B cell (primary cell): ENCODE measurements at regions not wholly inside any gene's neighbourhood (a gene's known extent, or its start where the extent isn't known, plus 50 kb on each side); places are given as distances from the start of the nearest gene placed in this dataset.

Experiments used
- ATAC-seq: fragments of 200-7000 bp; cut with Tn5 transposase; one replicate; pipeline ENCODE4 v1.10.0; 2021; ENCODE audit warnings: low read depth, mild to moderate bottlenecking, moderate number of reproducible peaks, moderate library complexity
- CTCF ChIA-PET: fragments of 350-600 bp; sonication (Branson Sonifier 250); formaldehyde crosslinking; loops from one replicate; lab custom pipeline; 2021; ENCODE audit warnings: antibody characterized with exemption, inconsistent platforms; lab: Charles Lee
- POLR2A ChIA-PET: fragments of 350-600 bp; sonication (Branson Sonifier 250); formaldehyde crosslinking; loops from one replicate; lab custom pipeline; 2021; ENCODE audit warnings: antibody characterized with exemption; lab: Charles Lee
- DNase-seq: peaks from one replicate; pipeline ENCODE4 v3.0.0; 2013
- H2AFZ ChIP-seq: 2 replicates; pipeline ENCODE4 v1.6.1; 2012; ENCODE audit warnings: mild to moderate bottlenecking, low read depth, low read length; ENCODE audit not compliant: insufficient read depth, poor library complexity, severe bottlenecking
- H3K27ac ChIP-seq, 2 donors: 1 replicate in 1 of 2; 2 replicates in 1 of 2; pipeline ENCODE4 v1.5.1; 2012 to 2013; ENCODE audit warnings: low read length in 2 of 2, mild to moderate bottlenecking in 2 of 2, moderate library complexity in 1 of 2
- H3K27me3 ChIP-seq, 4 experiments: fragments of 200-600 bp in 1 of 4; sonication (generic) in 1 of 4; replicated peaks in 1 of 4; 1 replicate in 2 of 4; 2 replicates in 2 of 4; pipeline versions ENCODE4 v1.6.1 to v1.7.0; 2013 to 2016; ENCODE audit warnings: low read length in 3 of 4, mild to moderate bottlenecking in 2 of 4, mixed read lengths in 1 of 4, moderate library complexity in 1 of 4; ENCODE audit not compliant: insufficient read depth in 4 of 4, control insufficient read depth in 3 of 4; ENCODE audit errors: control extremely low read depth in 1 of 4
- H3K36me3 ChIP-seq, 2 experiments: replicated peaks in 1 of 2; 1 replicate in 1 of 2; 2 replicates in 1 of 2; pipeline versions ENCODE4 v1.6.1 to v1.7.1; 2013; ENCODE audit warnings: low read length in 1 of 2; ENCODE audit not compliant: insufficient read depth in 2 of 2, control insufficient read depth in 1 of 2; ENCODE audit errors: control extremely low read depth in 1 of 2, extremely low read depth in 1 of 2
- H3K4me1 ChIP-seq, 2 donors: fragments of 200-600 bp in 1 of 2; sonication (generic) in 1 of 2; 1 replicate in 1 of 2; 2 replicates in 1 of 2; pipeline versions ENCODE4 v1.5.1 to v1.6.1; 2013 to 2017; ENCODE audit warnings: low read length in 2 of 2; ENCODE audit not compliant: control insufficient read depth in 2 of 2, insufficient read depth in 2 of 2
- H3K4me2 ChIP-seq: replicated peaks from 2 replicates; pipeline ENCODE3; 2012; ENCODE audit warnings: mild to moderate bottlenecking, low read depth, low read length; ENCODE audit not compliant: poor library complexity, severe bottlenecking
- H3K4me3 ChIP-seq, 5 experiments: fragments of 200-600 bp in 1 of 5; sonication (generic) in 1 of 5; 1 replicate in 3 of 5; 2 replicates in 2 of 5; pipeline versions ENCODE4 v1.5.1 to v1.7.0; 2011 to 2016; ENCODE audit warnings: low read length in 4 of 5, mild to moderate bottlenecking in 4 of 5, low read depth in 2 of 5, control low read depth in 1 of 5, moderate library complexity in 1 of 5; ENCODE audit not compliant: insufficient read depth in 1 of 5; ENCODE audit errors: control extremely low read depth in 1 of 5, extremely low read depth in 1 of 5
- H3K79me2 ChIP-seq: fragments of 200-600 bp; sonication (generic); one replicate; pipeline ENCODE4 v1.6.0; 2016; ENCODE audit warnings: low read length; ENCODE audit not compliant: control insufficient read depth, insufficient read depth
- H3K9ac ChIP-seq: fragments of 200-600 bp; sonication (generic); 2 replicates; pipeline ENCODE4 v1.6.1; 2017; ENCODE audit warnings: mild to moderate bottlenecking, low read length, moderate library complexity
- H3K9me3 ChIP-seq, 3 donors: one replicate each; pipeline versions ENCODE4 v1.6.1 to v1.7.1; 2013; ENCODE audit warnings: low read length in 2 of 3; ENCODE audit not compliant: control insufficient read depth in 2 of 3, insufficient read depth in 1 of 3; ENCODE audit errors: control extremely low read depth in 1 of 3
- H4K20me1 ChIP-seq: 2 replicates; pipeline ENCODE4 v1.6.0; 2012; ENCODE audit warnings: mild to moderate bottlenecking, low read length; ENCODE audit not compliant: insufficient read depth, control insufficient read depth, poor library complexity, severe bottlenecking
- H3K27ac Mint-ChIP-seq: one replicate; pipeline ENCODE4 v1.8.0; 2021; ENCODE audit warnings: mixed read lengths
- H3K27me3 Mint-ChIP-seq: one replicate; pipeline ENCODE4 v1.8.0; 2021; ENCODE audit warnings: mixed read lengths
- H3K4me1 Mint-ChIP-seq: one replicate; pipeline ENCODE4 v1.8.0; 2021; ENCODE audit warnings: mixed read lengths
- H3K4me3 Mint-ChIP-seq: one replicate; pipeline ENCODE4 v1.8.0; 2021; ENCODE audit warnings: mixed read lengths
- H3K9me3 Mint-ChIP-seq: one replicate; pipeline ENCODE4 v1.8.0; 2022; ENCODE audit warnings: mixed read lengths; ENCODE audit not compliant: insufficient read depth
- EZH2 ChIP-seq: IDR thresholded peaks from 2 replicates; pipeline ENCODE4 v1.6.1; 2012; ENCODE audit warnings: borderline replicate concordance, low read depth, mild to moderate bottlenecking, moderate library complexity, low read length; ENCODE audit not compliant: insufficient read depth, poor library complexity, severe bottlenecking
- WGBS: methylation state at CpG from one replicate; pipeline ENCODE4 v1.1.5; 2013; ENCODE audit warnings: missing lambda C conversion rate; ENCODE audit not compliant: insufficient coverage; 5-methylcytosine and 5-hydroxymethylcytosine counted together
- intact Hi-C: fragments of 100-400 bp; cut with micrococcal nuclease; formaldehyde crosslinking; loops from one replicate; pipeline ENCODE4 v1.10.0; 2022
- TF ChIP-seq, protein P1 (sequence below): fragments of 200-600 bp; IDR thresholded peaks from one replicate; pipeline ENCODE4 v1.8.0; 2022; ENCODE audit warnings: antibody characterized with exemption, mild to moderate bottlenecking

DNA sequence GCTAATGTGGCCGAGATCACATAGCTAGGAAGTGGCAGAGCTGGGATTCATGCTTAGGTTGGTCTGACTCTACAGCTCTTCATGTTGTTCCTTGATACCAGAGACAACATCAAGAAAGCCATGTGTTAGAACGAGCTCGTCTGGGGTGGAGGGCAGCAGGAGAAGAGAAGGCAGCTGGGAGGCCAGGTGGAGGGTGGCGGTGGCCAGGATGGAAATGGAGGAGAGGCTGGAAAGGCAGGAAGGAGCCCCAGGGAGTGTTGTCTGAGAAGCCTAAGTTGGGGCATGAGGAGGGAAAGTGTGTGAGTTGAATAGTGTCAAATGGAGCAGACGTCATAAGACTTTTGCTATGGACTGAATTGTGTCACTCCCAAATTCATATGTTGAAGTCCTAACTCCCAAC is 315.3 kb downstream of the GADD45G start:
- no peak overlapping the region for H3K4me3 Mint-ChIP-seq
- CTCF ChIA-PET: interaction anchor here (1.1 to 2.4 kb wide), 4 partner anchors 182 to 322 kb away, joined by 5 to 11 read pairs (median 8); no protein-coding TSS in a partner anchor
- WGBS: 92% methylated on average over 5 of the region's 5 CpGs

DNA sequence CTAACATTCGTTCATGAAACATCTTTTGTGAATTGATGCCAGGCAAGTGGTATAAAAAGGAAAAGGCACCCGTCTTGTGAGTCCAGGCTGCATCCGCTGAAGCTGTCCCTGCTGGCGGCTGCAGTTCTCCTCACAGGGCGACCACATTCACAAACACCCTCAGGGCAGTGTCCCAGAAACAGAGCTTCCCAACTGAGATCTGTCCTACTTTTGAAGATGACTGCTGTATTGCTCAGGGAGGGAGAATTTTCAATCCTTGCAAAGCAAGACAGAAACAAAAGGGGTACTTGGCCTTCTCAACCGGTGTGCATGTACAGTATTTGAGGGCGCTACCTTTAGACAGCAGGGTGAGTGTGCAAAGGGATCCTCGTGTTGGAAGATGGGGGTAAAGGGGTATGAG is 316.1 kb downstream of the GADD45G start:
- WGBS: 88% methylated on average over 7 of the region's 8 CpGs
- Histone ChIP-seq H3K27me3 (peaks cover 0 to 8% (median 0%) of the 10 kb centered on the region in 4 experiments), H3K27ac (no peak overlapping the region), H3K9ac (no peak overlapping the region), H3K9me3 (no peaks in the 10 kb centered on the region), H3K4me3 (no peak overlapping the region), H2AFZ (no peak overlapping the region), H3K36me3 (no peaks in the 10 kb centered on the region), H4K20me1 (no peaks in the 10 kb centered on the region), H3K4me1 (peaks cover 0 to 8% of the 10 kb centered on the region in 2 donors), H3K79me2 (no peaks in the 10 kb centered on the region), H3K4me2 (no peak overlapping the region)
- Mint-ChIP-seq H3K4me1 (peaks cover 4% of the 10 kb centered on the region), H3K4me3 (no peak overlapping the region), H3K27me3 (peaks cover 13% of the 10 kb centered on the region), H3K27ac (no peak overlapping the region), H3K9me3 (no peaks in the 10 kb centered on the region)
- CTCF ChIA-PET: interaction anchor here (5.6 kb wide), 1 partner anchor 320 kb away, joined by 72 read pairs; no protein-coding TSS in a partner anchor
- TF ChIP-seq EZH2: no peak
- TF ChIP-seq, protein P1, sequence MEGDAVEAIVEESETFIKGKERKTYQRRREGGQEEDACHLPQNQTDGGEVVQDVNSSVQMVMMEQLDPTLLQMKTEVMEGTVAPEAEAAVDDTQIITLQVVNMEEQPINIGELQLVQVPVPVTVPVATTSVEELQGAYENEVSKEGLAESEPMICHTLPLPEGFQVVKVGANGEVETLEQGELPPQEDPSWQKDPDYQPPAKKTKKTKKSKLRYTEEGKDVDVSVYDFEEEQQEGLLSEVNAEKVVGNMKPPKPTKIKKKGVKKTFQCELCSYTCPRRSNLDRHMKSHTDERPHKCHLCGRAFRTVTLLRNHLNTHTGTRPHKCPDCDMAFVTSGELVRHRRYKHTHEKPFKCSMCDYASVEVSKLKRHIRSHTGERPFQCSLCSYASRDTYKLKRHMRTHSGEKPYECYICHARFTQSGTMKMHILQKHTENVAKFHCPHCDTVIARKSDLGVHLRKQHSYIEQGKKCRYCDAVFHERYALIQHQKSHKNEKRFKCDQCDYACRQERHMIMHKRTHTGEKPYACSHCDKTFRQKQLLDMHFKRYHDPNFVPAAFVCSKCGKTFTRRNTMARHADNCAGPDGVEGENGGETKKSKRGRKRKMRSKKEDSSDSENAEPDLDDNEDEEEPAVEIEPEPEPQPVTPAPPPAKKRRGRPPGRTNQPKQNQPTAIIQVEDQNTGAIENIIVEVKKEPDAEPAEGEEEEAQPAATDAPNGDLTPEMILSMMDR: no peak
- POLR2A ChIA-PET: no interaction called here
- ATAC-seq (no peak), DNase-seq (no peak)
- intact Hi-C loops: no loop called here

More for the DNA sequence above, 315.3 kb downstream of the GADD45G start:
- Histone ChIP-seq H3K79me2 (no peaks in the 10 kb centered on the region), H3K27ac (no peak overlapping the region), H3K9me3 (no peaks in the 10 kb centered on the region), H3K36me3 (no peaks in the 10 kb centered on the region), H3K4me1 (peaks cover 0 to 8% of the 10 kb centered on the region in 2 donors), H2AFZ (no peak overlapping the region), H3K9ac (no peak overlapping the region), H3K4me3 (no peak overlapping the region), H3K27me3 (peaks cover 0 to 8% (median 0%) of the 10 kb centered on the region in 4 experiments), H3K4me2 (no peak overlapping the region), H4K20me1 (no peaks in the 10 kb centered on the region)
- Mint-ChIP-seq H3K4me1 (peaks cover 4% of the 10 kb centered on the region), H3K9me3 (no peaks in the 10 kb centered on the region), H3K27me3 (peaks cover 12% of the 10 kb centered on the region), H3K27ac (no peak overlapping the region)
- POLR2A ChIA-PET: no interaction called here
- DNase-seq (no peak), ATAC-seq (no peak)
- intact Hi-C loops: no loop called here
- no peak for TF ChIP-seq EZH2
- TF ChIP-seq, protein P1: no peak
